ENCODE measurements at regions not wholly inside any gene's neighbourhood (a gene's known extent, or its start where the extent isn't known, plus 50 kb on each side); places are given as distances from the start of the nearest gene placed in this dataset.

DNA sequence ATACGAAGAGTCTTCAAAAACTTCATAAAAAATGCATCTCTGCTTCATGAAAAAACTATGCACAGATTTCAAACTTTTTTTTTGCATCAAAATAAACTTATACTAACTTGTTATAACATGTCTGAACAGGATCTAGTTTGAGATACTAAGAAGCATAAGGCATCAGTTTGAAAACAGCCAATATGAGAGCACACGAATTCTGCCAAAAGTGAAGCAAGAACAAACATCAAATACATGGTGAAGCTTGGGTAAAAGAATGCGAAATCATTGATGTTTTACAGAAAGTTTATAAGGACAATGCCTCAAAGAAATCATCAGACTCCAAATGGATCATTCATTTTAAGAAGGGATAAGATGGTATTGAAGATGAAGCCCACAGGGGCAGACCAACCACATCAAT is 389.1 kb upstream of the TENM4 start:
- no peaks in the 10 kb centered on the region for H3K27me3 ChIP-seq (ENCODE audit: control insufficient read depth, insufficient read depth, low read length)
- DNase-seq (ENCODE audit: low read depth) (peak; percentile 51), FAIRE-seq (no peak)
- H3K36me3 ChIP-seq (ENCODE audit: control insufficient read depth, insufficient read depth, low read length), result no peaks in the 10 kb centered on the region
- H3K4me3 ChIP-seq (ENCODE audit: low read depth, low read length), result no peak overlapping the region
- TF ChIP-seq, protein P1, sequence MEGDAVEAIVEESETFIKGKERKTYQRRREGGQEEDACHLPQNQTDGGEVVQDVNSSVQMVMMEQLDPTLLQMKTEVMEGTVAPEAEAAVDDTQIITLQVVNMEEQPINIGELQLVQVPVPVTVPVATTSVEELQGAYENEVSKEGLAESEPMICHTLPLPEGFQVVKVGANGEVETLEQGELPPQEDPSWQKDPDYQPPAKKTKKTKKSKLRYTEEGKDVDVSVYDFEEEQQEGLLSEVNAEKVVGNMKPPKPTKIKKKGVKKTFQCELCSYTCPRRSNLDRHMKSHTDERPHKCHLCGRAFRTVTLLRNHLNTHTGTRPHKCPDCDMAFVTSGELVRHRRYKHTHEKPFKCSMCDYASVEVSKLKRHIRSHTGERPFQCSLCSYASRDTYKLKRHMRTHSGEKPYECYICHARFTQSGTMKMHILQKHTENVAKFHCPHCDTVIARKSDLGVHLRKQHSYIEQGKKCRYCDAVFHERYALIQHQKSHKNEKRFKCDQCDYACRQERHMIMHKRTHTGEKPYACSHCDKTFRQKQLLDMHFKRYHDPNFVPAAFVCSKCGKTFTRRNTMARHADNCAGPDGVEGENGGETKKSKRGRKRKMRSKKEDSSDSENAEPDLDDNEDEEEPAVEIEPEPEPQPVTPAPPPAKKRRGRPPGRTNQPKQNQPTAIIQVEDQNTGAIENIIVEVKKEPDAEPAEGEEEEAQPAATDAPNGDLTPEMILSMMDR (IDR thresholded peaks at IDR 0.05; ENCODE audit: insufficient read depth, low read length, severe bottlenecking), result no peak

DNA sequence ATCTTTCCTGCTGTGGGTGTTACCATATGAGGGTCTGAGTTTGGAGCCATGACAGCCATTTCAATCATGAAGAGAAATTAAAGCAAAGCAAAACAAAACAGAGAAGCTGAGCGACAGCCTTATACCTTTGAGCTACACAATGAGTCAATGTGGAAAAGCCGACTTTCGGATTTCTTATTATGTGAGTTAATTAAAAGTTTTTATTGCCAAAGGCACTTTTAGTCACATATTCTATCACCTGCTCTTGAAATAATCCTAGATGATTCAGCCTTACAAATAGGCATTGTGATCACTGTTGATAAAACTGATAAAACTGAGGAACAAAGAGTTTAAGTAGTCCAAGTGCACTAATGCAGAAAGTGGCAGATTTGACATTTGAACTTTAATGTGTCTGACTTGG is 381.9 kb upstream of the TENM4 start:
- Histone ChIP-seq H3K4me3 (ENCODE audit: low read depth, low read length) (no peak overlapping the region), H3K36me3 (ENCODE audit: control insufficient read depth, insufficient read depth, low read length) (no peaks in the 10 kb centered on the region), H3K27me3 (ENCODE audit: control insufficient read depth, insufficient read depth, low read length) (no peaks in the 10 kb centered on the region)
- TF ChIP-seq, protein P1 (IDR thresholded peaks at IDR 0.05; ENCODE audit: insufficient read depth, low read length, severe bottlenecking), result no peak
- no peak for FAIRE-seq
- DNase-seq (ENCODE audit: low read depth), result peak; percentile 63

DNA sequence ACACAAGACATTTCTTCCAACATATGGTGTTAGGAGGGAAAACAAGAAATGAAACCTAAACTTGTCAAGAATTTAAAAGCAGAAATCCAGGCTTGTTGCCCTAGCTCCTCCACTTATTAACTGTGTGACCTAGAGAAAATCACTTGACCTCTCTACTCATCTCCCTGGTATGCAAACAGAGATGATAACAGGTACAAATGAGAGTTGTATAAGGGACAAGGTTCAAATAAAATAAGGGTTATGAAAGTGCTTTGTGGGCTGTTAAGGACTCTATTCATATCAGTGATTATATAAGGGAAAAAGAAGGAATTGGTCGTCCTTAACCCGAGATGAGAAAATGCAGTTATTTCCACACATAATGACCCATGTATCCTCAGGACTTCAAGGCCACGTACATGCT is 372.7 kb upstream of the TENM4 start:
- Histone ChIP-seq H3K4me3 (ENCODE audit: low read depth, low read length) (no peak overlapping the region), H3K27me3 (ENCODE audit: control insufficient read depth, insufficient read depth, low read length) (no peaks in the 10 kb centered on the region), H3K36me3 (ENCODE audit: control insufficient read depth, insufficient read depth, low read length) (no peaks in the 10 kb centered on the region)
- FAIRE-seq (no peak), DNase-seq (ENCODE audit: low read depth) (no peak)
- TF ChIP-seq, protein P1 (IDR thresholded peaks at IDR 0.05; ENCODE audit: insufficient read depth, low read length, severe bottlenecking), result no peak

DNA sequence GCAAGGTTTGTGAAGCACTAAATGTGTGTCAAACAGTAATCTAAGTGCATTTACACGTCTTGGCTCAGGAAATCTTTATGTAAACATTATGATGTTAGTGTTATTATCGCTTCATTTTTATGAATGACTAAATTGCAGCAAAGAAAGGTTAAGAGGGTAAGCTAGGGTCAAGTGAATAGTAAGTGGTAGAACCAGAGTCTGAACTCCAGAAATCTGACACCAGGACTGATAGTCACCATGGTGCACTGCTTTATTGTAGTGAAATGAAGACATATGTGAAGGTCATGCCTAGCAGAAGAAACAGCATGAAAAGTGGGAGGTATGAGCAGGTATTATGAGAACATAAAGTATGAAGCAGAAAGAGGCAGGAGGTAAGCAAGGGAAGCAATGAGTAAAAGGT is 368.7 kb upstream of the TENM4 start:
- TF ChIP-seq, protein P1 (IDR thresholded peaks at IDR 0.05; ENCODE audit: insufficient read depth, low read length, severe bottlenecking), result no peak
- no peaks in the 10 kb centered on the region for H3K27me3 ChIP-seq (ENCODE audit: control insufficient read depth, insufficient read depth, low read length)
- H3K4me3 ChIP-seq (ENCODE audit: low read depth, low read length), result no peak overlapping the region
- peak; percentile 10 for DNase-seq (ENCODE audit: low read depth)
- H3K36me3 ChIP-seq (ENCODE audit: control insufficient read depth, insufficient read depth, low read length), result no peaks in the 10 kb centered on the region
- FAIRE-seq, result no peak

DNA sequence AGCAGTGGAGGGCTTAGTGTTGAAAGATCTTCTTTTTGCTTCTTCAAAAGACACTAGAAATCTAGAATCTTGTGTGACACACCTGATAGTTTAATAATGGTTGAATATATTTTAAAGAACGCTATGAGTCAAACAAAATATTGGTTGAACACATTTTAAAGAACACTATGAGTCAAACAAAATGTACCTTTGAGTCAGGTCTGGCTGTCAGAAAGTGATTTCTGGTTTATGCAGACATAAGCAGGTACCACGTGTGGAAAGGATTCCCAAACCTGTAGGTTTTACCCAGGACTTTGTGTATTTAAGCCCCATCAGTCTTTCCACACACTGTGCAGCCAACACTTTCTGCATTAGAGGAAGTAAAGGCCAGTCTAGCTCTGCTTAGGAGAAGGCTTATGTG is 366.7 kb upstream of the TENM4 start:
- DNase-seq (ENCODE audit: low read depth), result peak; percentile 80
- FAIRE-seq, result no peak
- no peak overlapping the region for H3K4me3 ChIP-seq (ENCODE audit: low read depth, low read length)
- no peaks in the 10 kb centered on the region for H3K27me3 ChIP-seq (ENCODE audit: control insufficient read depth, insufficient read depth, low read length)
- no peaks in the 10 kb centered on the region for H3K36me3 ChIP-seq (ENCODE audit: control insufficient read depth, insufficient read depth, low read length)
- TF ChIP-seq, protein P1 (IDR thresholded peaks at IDR 0.05; ENCODE audit: insufficient read depth, low read length, severe bottlenecking), result no peak

DNA sequence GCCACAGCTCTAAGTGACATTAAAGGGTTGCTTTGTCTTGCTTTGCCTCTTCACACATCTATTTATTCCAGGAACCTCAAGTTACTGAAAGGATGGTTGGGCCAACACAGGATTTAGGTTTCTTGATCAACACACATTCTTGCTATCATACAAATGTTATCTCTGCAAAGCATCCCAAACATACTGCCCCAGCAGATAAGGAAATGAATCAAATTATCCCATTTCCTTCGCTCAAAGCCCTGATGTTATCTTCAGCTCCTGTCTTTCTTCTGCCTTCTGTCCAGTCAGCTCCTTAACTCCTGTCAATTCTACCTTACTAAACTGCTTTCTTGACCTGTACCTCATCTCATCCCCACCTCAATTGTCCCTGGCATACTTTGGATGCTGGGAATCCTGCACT is 355.9 kb upstream of the TENM4 start:
- no peaks in the 10 kb centered on the region for H3K36me3 ChIP-seq (ENCODE audit: control insufficient read depth, insufficient read depth, low read length)
- TF ChIP-seq, protein P1 (IDR thresholded peaks at IDR 0.05; ENCODE audit: insufficient read depth, low read length, severe bottlenecking), result no peak
- FAIRE-seq (no peak), DNase-seq (ENCODE audit: low read depth) (no peak)
- H3K27me3 ChIP-seq (ENCODE audit: control insufficient read depth, insufficient read depth, low read length), result no peaks in the 10 kb centered on the region
- H3K4me3 ChIP-seq (ENCODE audit: low read depth, low read length), result no peak overlapping the region
